GM19452 (cell line): ENCODE measurements at regions not wholly inside any gene's neighbourhood (a gene's known extent, or its start where the extent isn't known, plus 50 kb on each side); places are given as distances from the start of the nearest gene placed in this dataset.
"Not testable (repeated sequence)": the region's sequence is repeated elsewhere in the genome, so short reads cannot be mapped to it uniquely, and the experiment has no call there.

ENCODE experiments used
- ATAC-seq: cut with Tn5 transposase; IDR thresholded peaks from one replicate; pipeline ENCODE4 v1.9.1; 2021; ENCODE audit not compliant: unreplicated experiment

GRCh38 chr2:128679680-128680079 is 361.0 kb upstream of the HS6ST1 start:
- not testable (repeated sequence) for ATAC-seq

- no peak for ATAC-seq
These were observed 362.8 kb upstream of the HS6ST1 start for GRCh38 chr2:128681507-128681906.

DNA sequence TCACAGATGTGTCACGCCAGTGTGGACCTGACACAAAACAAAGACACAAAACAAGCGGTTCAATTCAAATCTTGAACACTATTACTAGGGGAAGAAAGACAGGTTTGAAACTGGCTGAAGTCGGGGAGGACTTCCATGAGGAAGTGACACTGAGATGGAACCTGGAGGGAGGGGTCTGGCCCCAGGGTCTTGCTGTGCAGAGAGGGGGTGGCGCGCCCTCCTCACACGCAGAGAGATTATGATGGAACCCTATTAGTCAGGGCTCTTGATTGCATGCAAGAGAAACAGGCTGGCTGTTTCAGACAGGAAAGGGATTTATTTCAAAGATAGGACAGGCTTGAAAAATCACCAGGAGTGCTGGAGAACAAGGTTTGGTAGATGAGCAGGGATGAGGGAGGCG is 363.6 kb upstream of the HS6ST1 start:
- no peak for ATAC-seq

DNA sequence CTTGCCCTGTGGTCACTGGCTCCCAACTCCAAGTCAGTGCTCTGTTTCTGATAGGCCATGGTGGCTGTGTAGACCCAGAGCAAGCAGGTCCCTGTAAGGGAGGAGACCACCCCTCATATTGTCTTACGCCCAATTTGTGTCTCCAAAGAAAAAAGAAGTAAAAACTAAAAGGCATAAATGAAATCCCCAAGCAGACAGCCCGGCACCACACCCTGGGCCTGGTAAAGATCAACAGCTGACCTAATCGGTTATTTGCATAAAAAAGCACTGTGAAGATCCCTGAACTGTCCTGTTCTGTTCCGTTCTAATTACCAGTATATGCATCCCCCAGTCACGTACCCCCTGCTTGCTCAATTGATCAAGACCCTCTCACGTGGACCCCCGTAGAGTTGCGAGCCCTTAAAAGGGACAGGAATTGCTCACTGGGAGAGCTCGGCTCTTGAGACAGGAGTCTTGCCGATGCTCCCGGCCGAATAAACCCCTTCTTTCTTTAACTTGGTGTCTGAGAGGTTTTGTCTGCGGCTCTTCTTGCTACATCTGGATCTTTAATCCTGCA is 364.1 kb upstream of the HS6ST1 start:
- no peak for ATAC-seq

DNA sequence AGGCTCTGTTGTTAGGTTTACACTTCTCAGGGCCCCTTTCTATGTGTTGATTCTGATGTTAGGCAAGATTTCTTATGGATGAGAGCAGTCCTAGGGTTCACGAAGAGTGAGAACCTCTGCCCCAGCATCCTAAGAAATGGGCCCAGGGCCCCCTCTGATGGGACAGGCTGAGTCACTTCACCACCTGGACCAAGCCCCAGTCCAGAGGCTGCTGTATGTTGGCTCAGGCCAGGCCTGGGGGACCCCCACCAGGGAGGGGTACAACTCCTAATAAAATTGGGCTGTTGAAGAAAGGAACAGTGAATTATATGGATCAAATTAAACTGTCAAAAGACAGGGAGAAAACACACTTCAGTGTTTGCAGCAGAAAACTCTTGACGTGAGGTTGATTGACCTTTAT is 365.9 kb upstream of the HS6ST1 start:
- ATAC-seq: no peak

DNA sequence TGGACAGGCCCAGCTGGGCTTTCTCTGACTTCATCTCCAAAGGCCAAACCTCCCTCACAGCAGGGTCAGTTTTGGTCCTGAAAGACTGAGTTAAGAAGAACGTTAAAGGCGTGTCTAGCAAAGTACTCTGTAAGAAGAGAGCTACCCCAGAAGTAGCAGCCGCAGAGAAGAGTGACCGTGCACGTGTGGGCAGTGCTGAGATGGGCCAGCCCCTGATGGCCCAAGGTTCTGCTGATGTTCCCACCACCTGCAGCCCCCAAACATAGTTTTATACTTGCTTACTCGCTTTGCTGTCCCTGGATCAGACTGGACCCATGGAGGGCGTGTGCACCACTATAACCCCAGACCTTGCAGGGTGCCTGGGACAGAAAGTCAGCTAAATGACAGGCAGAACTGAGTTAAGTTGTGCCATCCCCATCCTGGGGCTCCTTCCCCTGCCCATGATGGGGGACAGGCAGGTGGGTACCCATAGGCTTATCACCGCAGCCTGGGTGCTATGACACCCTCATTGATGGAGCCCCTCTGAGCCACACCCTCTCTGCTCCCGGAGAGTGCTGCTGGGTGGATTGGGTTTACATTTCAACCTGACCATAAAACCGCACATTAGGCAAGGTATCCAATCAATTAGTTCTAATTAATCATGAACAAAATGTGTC is 367.3 kb upstream of the HS6ST1 start:
- ATAC-seq: peak; percentile 59

DNA sequence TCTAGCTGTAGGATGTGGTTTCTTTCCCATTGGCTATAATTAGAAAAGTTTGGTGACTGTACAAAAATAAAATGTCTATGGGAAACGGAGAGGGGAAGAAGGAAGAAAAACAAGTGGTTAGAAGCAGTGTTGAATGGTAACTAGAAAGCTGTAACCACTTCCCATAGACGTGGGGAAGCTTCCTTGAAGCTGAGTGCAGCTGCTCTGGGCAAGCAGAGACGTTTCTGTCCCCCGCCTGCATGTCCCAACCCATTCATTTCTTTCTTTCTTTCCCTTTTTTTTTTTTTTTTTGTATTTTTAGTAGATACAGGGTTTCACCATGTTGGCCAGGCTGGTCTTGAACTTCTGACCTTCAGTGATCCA is 367.8 kb upstream of the HS6ST1 start:
- ATAC-seq: peak; percentile 89

DNA sequence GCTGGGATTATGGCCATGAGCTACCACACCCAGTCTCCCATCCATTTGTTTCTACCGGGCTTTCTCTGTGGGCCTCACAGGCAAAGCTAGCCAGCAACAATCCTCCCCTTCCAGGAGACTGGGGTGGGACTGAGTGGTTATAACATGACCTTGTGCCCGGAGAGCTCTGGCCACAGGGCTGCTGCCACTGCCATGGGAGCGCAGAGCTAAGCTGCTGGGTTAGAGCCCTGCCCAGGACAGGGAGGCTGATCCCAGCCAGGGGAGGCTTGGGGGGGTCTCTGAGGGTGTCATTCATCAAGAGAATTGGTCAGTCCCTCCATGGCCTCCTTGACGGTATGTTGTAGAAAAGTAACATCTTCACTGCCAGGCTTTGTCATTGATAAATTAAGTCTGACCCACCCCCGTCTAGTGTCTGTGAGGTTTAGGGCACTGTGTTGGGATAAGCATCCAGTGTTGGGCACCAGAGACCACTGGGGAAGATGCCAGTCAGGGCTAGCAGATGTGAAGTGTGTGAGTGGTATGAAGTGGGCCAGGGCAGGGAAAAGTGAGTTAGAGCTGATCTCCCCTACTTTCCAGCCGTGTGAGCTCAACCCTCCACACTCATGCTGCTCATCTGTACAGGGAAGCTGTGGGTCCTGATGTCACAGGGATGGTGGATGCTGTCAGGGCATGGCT is 368.4 kb upstream of the HS6ST1 start:
- peak; percentile 12 for ATAC-seq

- ATAC-seq: no peak
These were observed 368.9 kb upstream of the HS6ST1 start for GRCh38 chr2:128687565-128687964.

GRCh38 chr2:128689971-128690370 is 371.3 kb upstream of the HS6ST1 start:
- ATAC-seq: no peak

DNA sequence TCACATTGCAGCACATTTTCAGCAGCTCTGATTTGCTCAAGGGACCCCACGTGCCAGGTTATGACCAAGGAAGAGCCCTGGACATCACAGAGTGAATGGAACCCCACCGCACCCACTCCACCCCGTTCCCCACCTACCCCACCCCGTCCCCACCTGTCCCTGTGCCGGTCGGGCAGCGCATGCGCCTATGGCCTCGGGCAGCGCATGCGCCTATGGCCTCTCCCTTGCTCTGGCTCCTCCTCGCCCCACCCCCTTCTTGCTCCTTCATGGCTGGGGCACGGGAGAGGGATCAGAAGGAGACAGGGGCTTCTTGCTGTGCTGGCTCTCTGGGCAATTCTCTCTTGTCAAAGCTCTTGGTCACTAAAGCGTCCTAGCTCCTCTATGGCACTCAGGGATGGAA is 371.8 kb upstream of the HS6ST1 start:
- ATAC-seq: no peak

- ATAC-seq: no peak
These were observed 372.2 kb upstream of the HS6ST1 start for GRCh38 chr2:128690869-128691268.

DNA sequence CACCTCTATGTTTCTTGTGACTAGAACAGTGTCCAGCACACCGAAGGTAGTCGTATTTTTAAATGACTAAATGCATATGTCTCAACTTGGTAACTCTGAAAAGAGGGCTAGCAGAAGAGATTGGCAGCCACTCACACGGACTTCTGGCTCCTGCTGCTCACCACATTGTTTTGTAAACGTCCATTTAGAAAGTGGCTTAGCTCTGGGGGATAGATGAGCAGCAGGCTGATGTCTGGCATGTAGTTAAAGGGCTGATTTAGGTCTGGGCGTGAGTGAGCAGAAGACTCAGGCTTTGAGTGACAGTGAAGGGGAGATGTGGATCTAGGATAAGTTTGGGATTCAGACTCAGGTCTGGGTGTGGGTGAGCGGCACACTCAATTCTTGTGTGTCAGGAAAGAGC is 372.9 kb upstream of the HS6ST1 start:
- no peak for ATAC-seq

DNA sequence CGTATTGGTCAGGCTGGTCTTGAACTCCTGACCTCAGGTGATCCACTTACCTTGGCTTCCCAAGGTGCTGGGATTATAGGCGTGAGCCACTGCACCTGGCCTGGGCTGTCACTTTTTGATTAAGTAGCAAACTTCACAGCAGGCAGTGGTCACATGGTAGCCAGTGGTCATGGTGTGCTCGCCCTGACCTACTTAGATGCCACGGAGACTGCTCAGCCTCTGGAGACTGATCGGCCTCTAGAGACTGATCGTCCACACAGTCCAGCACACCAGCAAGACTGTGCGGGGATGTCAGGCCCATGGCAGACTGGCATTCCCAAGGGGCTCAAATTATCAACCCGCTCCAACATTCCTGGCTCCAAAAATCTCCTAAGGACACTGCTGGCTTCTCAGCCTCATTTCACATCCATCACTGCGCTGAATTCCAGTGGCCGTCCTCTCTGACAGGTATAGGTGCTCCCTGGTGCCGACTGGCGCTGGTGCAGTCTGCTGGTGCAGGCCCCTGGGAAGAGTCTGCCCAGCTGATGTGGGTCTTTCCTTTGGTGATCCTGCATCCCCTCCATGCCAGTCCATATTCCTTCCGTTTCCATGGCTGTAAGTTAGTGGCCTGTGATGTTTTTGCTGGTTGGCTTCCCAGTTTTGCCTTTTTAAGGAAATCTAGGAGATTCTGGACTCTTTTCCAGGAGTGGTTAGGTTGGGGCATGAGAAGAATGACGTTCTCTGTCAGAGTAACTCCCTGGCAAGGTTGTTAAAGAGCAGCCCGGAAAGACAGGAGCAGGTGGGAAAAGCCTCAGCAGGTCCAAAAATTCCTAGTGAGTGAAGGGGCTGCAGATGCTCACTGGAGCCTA is 374.5 kb upstream of the HS6ST1 start:
- no peak for ATAC-seq

DNA sequence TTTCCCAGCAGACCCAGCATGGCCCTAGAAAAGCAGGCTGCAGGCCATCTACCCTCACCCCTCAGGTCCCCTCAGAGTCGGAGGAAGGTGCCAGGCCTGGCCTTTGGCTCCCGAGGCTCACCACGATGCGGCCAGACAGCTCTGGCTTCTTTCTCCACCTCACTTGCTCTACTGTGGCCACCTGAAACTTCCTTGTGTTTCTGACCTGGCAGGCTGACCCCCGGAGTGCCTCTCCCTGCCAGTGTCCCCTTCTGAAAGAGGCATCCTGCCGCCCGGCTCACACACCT is 375.0 kb upstream of the HS6ST1 start:
- no peak for ATAC-seq

- ATAC-seq: no peak
These were observed 377.1 kb upstream of the HS6ST1 start for GRCh38 chr2:128695646-128696220.

- ATAC-seq: no peak
These were observed 377.8 kb upstream of the HS6ST1 start for GRCh38 chr2:128696421-128696820.

- ATAC-seq: no peak
These were observed 382.8 kb upstream of the HS6ST1 start for GRCh38 chr2:128701418-128701817.

DNA sequence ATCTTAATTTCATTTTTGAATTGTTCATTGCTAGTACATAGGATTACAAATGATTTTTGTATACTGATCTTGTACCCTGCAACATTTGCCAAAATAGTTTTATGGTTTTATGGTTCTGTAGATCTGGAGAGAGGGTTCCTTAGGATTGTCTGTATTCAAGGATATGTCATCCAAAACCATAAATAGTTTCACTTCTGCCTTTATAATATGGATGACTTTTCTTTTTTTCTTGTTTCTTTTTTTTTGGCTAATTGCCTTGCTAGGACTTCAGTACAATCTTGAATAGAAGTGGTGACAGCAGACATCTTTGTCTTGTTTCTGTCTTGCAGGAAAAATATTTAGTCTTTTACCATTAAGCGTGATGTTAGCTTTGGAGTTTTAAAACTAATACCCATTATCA is 383.9 kb upstream of the HS6ST1 start:
- no peak for ATAC-seq

GRCh38 chr2:128708106-128708816 is 389.6 kb upstream of the HS6ST1 start:
- ATAC-seq: no peak

DNA sequence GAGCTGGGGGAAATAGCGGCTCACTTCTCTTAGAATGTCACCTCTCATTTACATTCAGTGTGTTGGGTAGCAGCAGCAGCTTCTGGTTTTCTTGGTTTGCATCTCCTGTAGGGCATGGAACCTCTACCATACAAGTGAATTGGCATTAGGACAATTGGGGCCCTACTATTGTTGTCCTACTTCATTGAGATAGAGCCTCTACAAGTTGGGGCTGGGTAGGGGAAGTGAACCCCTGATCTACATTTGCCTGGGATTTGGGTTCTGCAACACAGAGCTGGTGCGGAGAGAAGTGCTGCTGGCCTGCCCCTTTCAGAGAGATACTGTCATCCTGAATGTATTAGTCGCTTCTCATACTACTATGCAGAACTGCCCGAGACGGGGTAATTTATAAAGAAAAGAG is 391.6 kb upstream of the HS6ST1 start:
- ATAC-seq: no peak
